ENCODE measurements at regions not wholly inside any gene's neighbourhood (a gene's known extent, or its start where the extent isn't known, plus 50 kb on each side); places are given as distances from the start of the nearest gene placed in this dataset.

DNA sequence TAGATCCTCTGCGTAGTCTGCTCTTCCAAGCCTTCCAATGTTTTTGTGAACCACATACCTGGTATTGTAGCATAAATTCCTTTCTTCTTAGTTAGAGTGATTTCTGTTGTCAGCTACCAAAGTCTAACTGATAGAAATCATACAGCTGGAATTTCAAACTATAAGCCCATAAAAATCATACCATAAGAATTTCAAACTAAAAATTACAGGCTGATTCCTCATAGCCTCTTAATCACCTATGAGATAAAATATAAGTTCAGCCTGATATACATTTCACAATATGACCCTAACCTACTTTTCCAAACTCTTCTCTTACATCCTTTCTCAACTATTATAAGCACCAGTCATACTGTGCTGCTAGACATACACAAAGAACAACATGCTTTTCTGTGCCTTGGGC is 64.8 kb downstream of the PTHLH start:
- H3K27ac ChIP-seq, result no peak overlapping the region
- DNase-seq (ENCODE audit: low read depth in 1 of 2, low spot score in 2 of 2), result peak in 1 of 2 experiments; percentile 15
- H3K27me3 ChIP-seq (replicated peaks), result no peaks in the 10 kb centered on the region
- H3K36me3 ChIP-seq, result no peaks in the 10 kb centered on the region
- H3K4me1 ChIP-seq (replicated peaks), result peaks cover 27% of the 10 kb centered on the region
- H3K9me3 ChIP-seq (replicated peaks), result no peaks in the 10 kb centered on the region
- no peak overlapping the region for H3K4me3 ChIP-seq

DNA sequence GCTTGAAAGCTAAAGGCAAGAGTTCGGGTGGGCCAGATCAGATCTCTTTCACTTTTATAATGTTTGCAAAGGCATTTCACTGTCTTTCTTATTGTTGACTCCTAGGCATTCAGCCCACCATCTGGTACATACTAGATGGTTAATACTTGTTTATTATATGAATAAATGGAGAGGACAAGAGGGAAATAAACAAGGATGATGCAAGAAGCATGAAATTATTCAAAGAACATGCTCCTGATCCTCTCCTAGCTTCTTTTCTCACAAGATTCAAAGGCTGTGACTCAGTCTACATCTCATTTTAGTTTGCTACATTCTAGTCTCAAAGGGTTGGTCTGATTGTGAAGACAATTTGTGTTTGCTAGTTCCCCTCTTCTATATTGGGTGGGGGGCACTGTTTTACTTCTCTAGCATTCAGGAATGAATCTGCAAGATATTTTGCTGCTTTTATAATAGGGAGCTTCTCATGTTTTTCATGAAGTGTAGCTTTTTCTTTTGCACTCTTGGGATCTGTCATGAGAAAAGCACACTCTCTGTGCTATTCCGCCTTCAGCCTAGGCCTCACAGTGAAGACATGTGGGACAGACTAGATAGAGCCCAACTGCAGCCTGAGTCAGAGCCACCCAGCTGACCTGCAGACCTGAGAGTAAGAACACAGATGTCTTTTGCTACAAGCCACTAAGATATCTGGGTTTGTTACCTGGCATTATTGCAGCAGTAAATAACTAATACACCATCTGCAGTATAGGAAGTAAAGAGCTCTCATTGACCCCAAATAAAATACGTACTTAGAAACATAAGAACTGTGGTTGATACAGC is 65.7 kb downstream of the PTHLH start:
- H3K36me3 ChIP-seq, result no peaks in the 10 kb centered on the region

DNA sequence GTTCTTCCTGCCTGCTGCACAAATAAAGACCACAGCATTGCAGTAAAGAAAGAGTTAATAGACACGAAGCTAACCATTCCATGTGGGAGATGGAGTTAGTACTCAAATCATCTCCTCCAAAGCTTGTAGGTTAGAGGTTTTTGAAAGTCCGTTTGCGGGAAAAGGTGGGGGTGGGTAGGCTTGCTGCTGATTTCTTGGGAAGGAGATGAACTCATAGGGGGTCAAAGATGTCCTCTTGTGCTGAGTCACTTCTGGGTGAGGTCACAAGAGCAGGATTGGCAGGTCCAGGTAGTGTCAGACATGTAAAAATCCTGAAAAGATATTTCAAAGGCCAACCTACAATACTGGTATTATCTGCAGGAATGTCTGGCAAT is 66.4 kb downstream of the PTHLH start:
- peaks cover 27% of the 10 kb centered on the region for H3K4me1 ChIP-seq (replicated peaks)
- DNase-seq (ENCODE audit: low read depth in 1 of 2, low spot score in 2 of 2), result peak in 1 of 2 experiments; percentile 29
- H3K4me3 ChIP-seq, result no peak overlapping the region
- no peaks in the 10 kb centered on the region for H3K9me3 ChIP-seq (replicated peaks)
- no peaks in the 10 kb centered on the region for H3K27me3 ChIP-seq (replicated peaks)
- no peaks in the 10 kb centered on the region for H3K36me3 ChIP-seq
- H3K27ac ChIP-seq, result peak overlapping the region; percentile 73

More for the DNA sequence above, 65.7 kb downstream of the PTHLH start:
- Histone ChIP-seq H3K4me3 (no peak overlapping the region), H3K4me1 (replicated peaks) (peaks cover 27% of the 10 kb centered on the region), H3K27me3 (replicated peaks) (no peaks in the 10 kb centered on the region), H3K9me3 (replicated peaks) (no peaks in the 10 kb centered on the region), H3K27ac (peak overlapping the region; percentile 73)
- no peak for DNase-seq (ENCODE audit: low read depth in 1 of 2, low spot score in 2 of 2)

DNA sequence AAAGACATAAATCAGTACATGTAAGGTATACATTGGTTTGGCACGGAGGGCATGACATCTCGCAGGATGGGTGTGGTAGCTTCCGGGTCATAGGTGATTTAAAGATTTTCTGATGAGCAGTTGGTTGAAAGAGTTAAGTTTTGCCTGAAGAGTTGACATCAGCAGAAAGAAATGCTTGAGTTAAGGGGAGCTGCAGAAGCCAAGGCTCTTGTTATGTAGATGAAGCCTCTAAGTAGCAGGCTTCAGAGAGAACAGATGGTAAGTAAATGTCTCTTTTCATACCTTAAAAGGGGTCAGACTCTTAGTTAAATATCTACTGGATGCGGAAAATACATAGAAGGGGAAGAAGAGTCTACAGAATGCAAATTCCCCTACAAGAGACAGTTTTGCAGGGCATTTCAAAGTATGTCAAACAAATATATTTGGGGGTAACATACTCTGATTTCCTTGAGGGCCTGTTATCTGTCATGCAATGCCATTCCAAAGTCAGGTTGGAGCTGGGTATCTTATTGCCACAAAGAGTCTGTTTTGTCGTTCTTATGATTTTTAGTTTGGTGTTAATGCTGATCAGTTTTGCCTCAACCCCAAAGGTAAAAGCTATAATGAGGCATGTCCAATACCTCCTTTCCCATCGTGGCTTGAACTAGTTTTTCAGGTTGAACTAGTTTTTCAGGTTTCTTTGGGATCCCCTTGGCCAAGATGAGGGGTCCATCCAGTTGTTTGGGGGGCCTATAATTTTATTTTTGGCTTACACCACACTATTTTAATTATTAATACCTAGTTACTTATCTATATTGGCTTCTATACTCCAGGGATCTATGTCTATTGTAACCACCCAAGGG is 67.0 kb downstream of the PTHLH start:
- H3K36me3 ChIP-seq, result no peaks in the 10 kb centered on the region
- no peaks in the 10 kb centered on the region for H3K9me3 ChIP-seq (replicated peaks)
- no peaks in the 10 kb centered on the region for H3K27me3 ChIP-seq (replicated peaks)
- peak overlapping the region; percentile 73 for H3K27ac ChIP-seq
- H3K4me1 ChIP-seq (replicated peaks), result peaks cover 27% of the 10 kb centered on the region
- no peak for DNase-seq (ENCODE audit: low read depth in 1 of 2, low spot score in 2 of 2)
- H3K4me3 ChIP-seq, result no peak overlapping the region

GRCh38 chr12:27902651-27903050 is 69.9 kb downstream of the PTHLH start:
- Histone ChIP-seq H3K9me3 (replicated peaks) (no peaks in the 10 kb centered on the region), H3K4me3 (no peak overlapping the region), H3K27ac (no peak overlapping the region), H3K27me3 (replicated peaks) (no peaks in the 10 kb centered on the region), H3K4me1 (replicated peaks) (peaks cover 24% of the 10 kb centered on the region), H3K36me3 (no peaks in the 10 kb centered on the region)
- no peak for DNase-seq (ENCODE audit: low read depth in 1 of 2, low spot score in 2 of 2)

- no peaks in the 10 kb centered on the region for H3K36me3 ChIP-seq
- H3K9me3 ChIP-seq (replicated peaks), result no peaks in the 10 kb centered on the region
- no peak overlapping the region for H3K27ac ChIP-seq
- peaks cover 17% of the 10 kb centered on the region for H3K4me1 ChIP-seq (replicated peaks)
- no peaks in the 10 kb centered on the region for H3K27me3 ChIP-seq (replicated peaks)
- no peak overlapping the region for H3K4me3 ChIP-seq
- no peak for DNase-seq (ENCODE audit: low read depth in 1 of 2, low spot score in 2 of 2)
These were observed 70.6 kb downstream of the PTHLH start for GRCh38 chr12:27901959-27902358.

- Histone ChIP-seq H3K9me3 (replicated peaks) (no peaks in the 10 kb centered on the region), H3K4me1 (replicated peaks) (peaks cover 10% of the 10 kb centered on the region), H3K27ac (no peak overlapping the region), H3K36me3 (no peaks in the 10 kb centered on the region), H3K27me3 (replicated peaks) (no peaks in the 10 kb centered on the region), H3K4me3 (no peak overlapping the region)
- DNase-seq (ENCODE audit: low read depth in 1 of 2, low spot score in 2 of 2), result no peak
These were observed 71.3 kb downstream of the PTHLH start for GRCh38 chr12:27900920-27901879.

GRCh38 chr12:27899151-27899661 is 73.3 kb downstream of the PTHLH start:
- DNase-seq (ENCODE audit: low read depth in 1 of 2, low spot score in 2 of 2), result peak in 1 of 2 experiments; percentile 30
- Histone ChIP-seq H3K4me1 (replicated peaks) (peaks cover 5% of the 10 kb centered on the region; the same call in 1 of the 2 replicates), H3K4me3 (no peak overlapping the region), H3K27me3 (replicated peaks) (no peaks in the 10 kb centered on the region), H3K36me3 (no peaks in the 10 kb centered on the region), H3K27ac (no peak overlapping the region), H3K9me3 (replicated peaks) (no peaks in the 10 kb centered on the region)

GRCh38 chr12:27898022-27898421 is 74.5 kb downstream of the PTHLH start:
- Histone ChIP-seq H3K27me3 (replicated peaks) (no peaks in the 10 kb centered on the region), H3K9me3 (replicated peaks) (no peaks in the 10 kb centered on the region), H3K27ac (no peak overlapping the region), H3K4me3 (no peak overlapping the region), H3K36me3 (no peaks in the 10 kb centered on the region), H3K4me1 (replicated peaks) (peaks cover 5% of the 10 kb centered on the region; the same call in 1 of the 2 replicates)
- DNase-seq (ENCODE audit: low read depth in 1 of 2, low spot score in 2 of 2), result no peak

DNA sequence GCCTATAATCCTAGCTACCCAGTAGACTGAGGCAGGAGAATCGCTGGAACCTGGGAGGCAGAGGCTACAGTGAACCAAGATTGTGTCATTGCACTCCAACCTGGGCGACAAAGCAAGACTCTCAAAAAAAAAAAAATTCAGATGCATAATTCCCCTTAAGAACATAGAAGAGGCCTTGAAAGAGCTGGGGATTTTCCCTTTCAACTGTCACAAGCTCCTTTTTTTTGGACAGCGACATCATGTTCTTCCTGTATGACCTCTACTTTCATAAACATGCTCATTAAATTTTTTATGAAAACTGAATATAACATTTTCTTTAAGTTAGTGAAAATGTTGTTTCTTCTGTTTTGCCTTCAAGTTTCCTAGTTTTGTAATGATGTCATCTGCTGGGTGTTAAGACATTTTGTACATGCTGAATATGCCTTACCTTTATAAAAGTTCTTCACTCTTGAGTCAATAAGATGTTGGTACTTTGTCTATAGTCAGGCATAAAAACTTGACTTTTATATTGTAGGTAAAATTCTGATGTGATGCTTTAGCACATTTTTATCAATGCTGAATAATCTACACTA is 76.0 kb downstream of the PTHLH start:
- Histone ChIP-seq H3K4me3 (no peak overlapping the region), H3K36me3 (no peaks in the 10 kb centered on the region), H3K4me1 (replicated peaks) (peaks cover 5% of the 10 kb centered on the region; the same call in 1 of the 2 replicates), H3K27ac (no peak overlapping the region), H3K9me3 (replicated peaks) (no peaks in the 10 kb centered on the region), H3K27me3 (replicated peaks) (no peaks in the 10 kb centered on the region)
- no peak for DNase-seq (ENCODE audit: low read depth in 1 of 2, low spot score in 2 of 2)

- Histone ChIP-seq H3K9me3 (replicated peaks) (no peaks in the 10 kb centered on the region), H3K4me3 (no peak overlapping the region), H3K27me3 (replicated peaks) (no peaks in the 10 kb centered on the region), H3K4me1 (replicated peaks) (peaks cover 3% of the 10 kb centered on the region; the same call in 1 of the 2 replicates), H3K36me3 (no peaks in the 10 kb centered on the region), H3K27ac (no peak overlapping the region)
- no peak for DNase-seq (ENCODE audit: low read depth in 1 of 2, low spot score in 2 of 2)
These were observed 78.2 kb downstream of the PTHLH start for GRCh38 chr12:27894309-27894708.

DNA sequence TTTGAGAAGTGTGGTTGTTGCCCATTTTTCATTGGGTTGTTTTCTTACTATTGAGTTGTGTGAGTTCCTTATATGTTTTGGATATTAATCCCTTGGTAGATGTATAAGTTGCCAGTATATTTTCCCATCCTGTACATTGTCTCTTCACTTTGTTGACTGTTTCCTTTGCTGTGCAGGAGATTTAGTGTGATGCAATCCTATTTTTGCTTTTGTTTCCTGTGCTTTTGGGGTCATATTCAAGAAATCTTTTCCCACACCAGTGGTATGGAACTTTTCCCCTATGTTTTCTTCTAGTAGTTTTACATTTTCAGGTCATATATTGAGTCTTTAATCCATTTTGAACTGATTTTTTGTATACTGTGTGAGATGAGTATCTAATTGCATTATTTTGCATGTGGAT is 92.8 kb downstream of the PTHLH start:
- no peaks in the 10 kb centered on the region for H3K4me1 ChIP-seq (replicated peaks)
- H3K27me3 ChIP-seq (replicated peaks), result no peaks in the 10 kb centered on the region
- DNase-seq (ENCODE audit: low read depth in 1 of 2, low spot score in 2 of 2), result no peak
- no peaks in the 10 kb centered on the region for H3K36me3 ChIP-seq
- no peak overlapping the region for H3K4me3 ChIP-seq
- H3K27ac ChIP-seq, result no peak overlapping the region
- no peaks in the 10 kb centered on the region for H3K9me3 ChIP-seq (replicated peaks)

DNA sequence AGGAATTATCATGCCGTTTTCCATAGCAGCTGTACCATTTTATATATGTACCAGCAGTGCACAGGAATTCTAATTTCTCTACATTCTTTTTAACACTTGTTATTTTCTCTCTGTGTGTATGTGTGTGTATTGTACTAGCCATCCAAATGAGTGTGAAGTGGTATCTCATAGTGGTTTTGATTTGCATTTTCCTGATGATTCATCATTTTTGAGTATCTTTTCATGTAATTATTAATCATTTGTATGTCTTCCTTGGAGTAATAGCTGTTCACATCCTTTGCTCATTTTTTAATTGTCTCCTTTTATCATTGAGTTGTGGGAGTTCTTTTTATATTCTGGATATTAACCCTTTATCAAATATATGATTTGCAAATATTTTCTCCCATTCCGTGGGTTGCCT is 95.6 kb upstream of the MANSC4 start:
- H3K4me1 ChIP-seq (replicated peaks), result no peaks in the 10 kb centered on the region
- DNase-seq (ENCODE audit: low read depth in 1 of 2, low spot score in 2 of 2), result no peak
- H3K4me3 ChIP-seq, result no peak overlapping the region

More for the DNA sequence above, 95.6 kb upstream of the MANSC4 start:
- Histone ChIP-seq H3K9me3 (replicated peaks) (no peaks in the 10 kb centered on the region), H3K27me3 (replicated peaks) (no peaks in the 10 kb centered on the region), H3K27ac (no peak overlapping the region), H3K36me3 (no peaks in the 10 kb centered on the region)

All from SJSA1 (cell line).